ENCODE measurements at regions not wholly inside any gene's neighbourhood (a gene's known extent, or its start where the extent isn't known, plus 50 kb on each side); places are given as distances from the start of the nearest gene placed in this dataset.

- Histone ChIP-seq H3K9me3 (ENCODE audit: control insufficient read depth, insufficient read depth, low read length) (no peaks in the 10 kb centered on the region), H3K36me3 (ENCODE audit: control insufficient read depth, insufficient read depth, low read length) (no peaks in the 10 kb centered on the region), H3K4me3 (ENCODE audit: low read length) (no peak overlapping the region), H3K27me3 (ENCODE audit: control insufficient read depth, insufficient read depth, low read length) (no peaks in the 10 kb centered on the region), H3K4me1 (ENCODE audit: control insufficient read depth, insufficient read depth, low read length) (no peaks in the 10 kb centered on the region), H3K27ac (ENCODE audit: low read length) (no peak overlapping the region)
- H3K9me3 Mint-ChIP-seq, result no peaks in the 10 kb centered on the region
- H3K4me3 Mint-ChIP-seq, result no peak overlapping the region
- peak; percentile 54 for TF ChIP-seq CTCF (IDR thresholded peaks at IDR 0.05)
- DNase-seq (peak in 1 of 2 donors; percentile 51), ATAC-seq (peak; percentile 43 to 77 (median 62))
- H3K36me3 Mint-ChIP-seq, result no peaks in the 10 kb centered on the region
- H3K27ac Mint-ChIP-seq, result no peak overlapping the region
- intact Hi-C loops (cut with micrococcal nuclease), result loop anchor here (1.0 kb wide), 1 partner anchor 202 kb away; no protein-coding TSS in a partner anchor
- WGBS (ENCODE audit: insufficient coverage), result 86% methylated on average over 1 of the region's 5 CpGs
- peaks cover 22 to 58% of the 10 kb centered on the region in 2 donors for H3K27me3 Mint-ChIP-seq (ENCODE audit: low read depth in 2 of 2)
- H3K4me1 Mint-ChIP-seq, result no peaks in the 10 kb centered on the region
Observed at GRCh38 chr14:61925043-61925442, 162.8 kb downstream of the SNAPC1 start.

- intact Hi-C loops (cut with micrococcal nuclease), result loop anchor here (1.0 kb wide), 1 partner anchor 201 kb away; no protein-coding TSS in a partner anchor
- Histone ChIP-seq H3K27me3 (ENCODE audit: control insufficient read depth, insufficient read depth, low read length) (no peaks in the 10 kb centered on the region), H3K9me3 (ENCODE audit: control insufficient read depth, insufficient read depth, low read length) (no peaks in the 10 kb centered on the region), H3K27ac (ENCODE audit: low read length) (no peak overlapping the region), H3K4me3 (ENCODE audit: low read length) (no peak overlapping the region), H3K4me1 (ENCODE audit: control insufficient read depth, insufficient read depth, low read length) (no peaks in the 10 kb centered on the region), H3K36me3 (ENCODE audit: control insufficient read depth, insufficient read depth, low read length) (no peaks in the 10 kb centered on the region)
- no peaks in the 10 kb centered on the region for H3K9me3 Mint-ChIP-seq
- no peak for ATAC-seq
- no peak overlapping the region for H3K4me3 Mint-ChIP-seq
- no peaks in the 10 kb centered on the region for H3K36me3 Mint-ChIP-seq
- no peak for TF ChIP-seq CTCF (IDR thresholded peaks at IDR 0.05)
- no peak overlapping the region for H3K27ac Mint-ChIP-seq
- 85% methylated on average over 1 of the region's 1 CpG for WGBS (ENCODE audit: insufficient coverage)
- DNase-seq, result no peak
- H3K4me1 Mint-ChIP-seq, result no peaks in the 10 kb centered on the region
- peaks cover 20 to 58% of the 10 kb centered on the region in 2 donors for H3K27me3 Mint-ChIP-seq (ENCODE audit: low read depth in 2 of 2)
Observed at GRCh38 chr14:61925732-61926435, 163.7 kb downstream of the SNAPC1 start.

GRCh38 chr14:61927060-61927459, 164.8 kb downstream of the SNAPC1 start:
- H3K36me3 ChIP-seq (ENCODE audit: control insufficient read depth, insufficient read depth, low read length), result no peaks in the 10 kb centered on the region
- H3K27me3 Mint-ChIP-seq (ENCODE audit: low read depth in 2 of 2), result peaks cover 20 to 51% of the 10 kb centered on the region in 2 donors
- no peak overlapping the region for H3K27ac Mint-ChIP-seq
- no peaks in the 10 kb centered on the region for H3K9me3 Mint-ChIP-seq
- H3K4me3 Mint-ChIP-seq, result no peak overlapping the region
- intact Hi-C loops (cut with micrococcal nuclease), result no loop called here
- no peaks in the 10 kb centered on the region for H3K36me3 Mint-ChIP-seq
- H3K4me1 Mint-ChIP-seq, result no peaks in the 10 kb centered on the region
- H3K27ac ChIP-seq (ENCODE audit: low read length), result no peak overlapping the region
- DNase-seq (no peak), ATAC-seq (no peak)
- no peaks in the 10 kb centered on the region for H3K27me3 ChIP-seq (ENCODE audit: control insufficient read depth, insufficient read depth, low read length)
- no peaks in the 10 kb centered on the region for H3K4me1 ChIP-seq (ENCODE audit: control insufficient read depth, insufficient read depth, low read length)
- TF ChIP-seq CTCF (IDR thresholded peaks at IDR 0.05), result no peak
- no peaks in the 10 kb centered on the region for H3K9me3 ChIP-seq (ENCODE audit: control insufficient read depth, insufficient read depth, low read length)
- no peak overlapping the region for H3K4me3 ChIP-seq (ENCODE audit: low read length)
- 100% methylated on average over 1 of the region's 1 CpG for WGBS (ENCODE audit: insufficient coverage)

GRCh38 chr14:61927520-61927919, 165.3 kb downstream of the SNAPC1 start:
- no peaks in the 10 kb centered on the region for H3K9me3 ChIP-seq (ENCODE audit: control insufficient read depth, insufficient read depth, low read length)
- H3K27ac ChIP-seq (ENCODE audit: low read length), result no peak overlapping the region
- H3K4me3 ChIP-seq (ENCODE audit: low read length), result no peak overlapping the region
- TF ChIP-seq CTCF (IDR thresholded peaks at IDR 0.05), result no peak
- H3K4me3 Mint-ChIP-seq, result no peak overlapping the region
- DNase-seq (no peak), ATAC-seq (no peak)
- no peaks in the 10 kb centered on the region for H3K36me3 Mint-ChIP-seq
- no peaks in the 10 kb centered on the region for H3K9me3 Mint-ChIP-seq
- no peaks in the 10 kb centered on the region for H3K27me3 ChIP-seq (ENCODE audit: control insufficient read depth, insufficient read depth, low read length)
- H3K27ac Mint-ChIP-seq, result no peak overlapping the region
- intact Hi-C loops (cut with micrococcal nuclease), result no loop called here
- H3K4me1 Mint-ChIP-seq, result no peaks in the 10 kb centered on the region
- H3K4me1 ChIP-seq (ENCODE audit: control insufficient read depth, insufficient read depth, low read length), result no peaks in the 10 kb centered on the region
- peaks cover 18 to 52% of the 10 kb centered on the region in 2 donors for H3K27me3 Mint-ChIP-seq (ENCODE audit: low read depth in 2 of 2)
- 86% methylated on average over 2 of the region's 2 CpGs for WGBS (ENCODE audit: insufficient coverage)
- H3K36me3 ChIP-seq (ENCODE audit: control insufficient read depth, insufficient read depth, low read length), result no peaks in the 10 kb centered on the region

Data from natural killer cell (primary cell).